ENCODE measurements at regions not wholly inside any gene's neighbourhood (a gene's known extent, or its start where the extent isn't known, plus 50 kb on each side); places are given as distances from the start of the nearest gene placed in this dataset.

DNA sequence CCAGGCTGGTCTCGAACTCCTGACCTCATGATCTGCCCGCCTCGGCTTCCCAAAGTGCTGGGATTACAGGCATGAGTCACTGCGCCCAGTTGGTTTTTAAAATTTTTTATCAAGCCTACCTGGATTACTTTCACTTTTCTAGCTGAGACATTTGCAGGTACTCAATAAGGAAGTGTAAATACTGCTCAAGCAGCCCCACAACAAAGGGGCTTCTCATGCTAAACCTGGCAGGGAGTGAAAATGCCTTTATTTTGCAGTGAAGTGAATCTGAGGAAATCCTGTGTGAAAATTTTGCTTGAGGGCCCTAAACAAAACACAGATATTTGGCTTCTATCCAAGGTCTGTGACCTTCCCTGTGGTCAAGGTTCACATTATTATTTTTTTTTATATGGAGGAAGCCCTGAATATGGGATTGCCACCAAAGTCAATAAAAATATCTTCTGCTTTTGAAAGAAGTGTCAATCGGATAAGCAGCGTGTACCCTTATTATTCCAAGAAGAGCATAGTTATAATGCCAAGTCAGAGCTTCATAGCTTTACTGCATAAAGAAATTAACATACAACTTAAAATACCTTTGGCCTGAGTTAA is 481.0 kb downstream of the SH2D1A start (continued):
- TF ChIP-seq SAP30 (IDR thresholded peaks at IDR 0.05; ENCODE audit: insufficient read depth, insufficient replicate concordance, low read length) (no peak), POLR2A (IDR thresholded peaks at IDR 0.05; ENCODE audit: control extremely low read depth in 1 of 2, low read depth in 2 of 2, low read length in 2 of 2) (no peak), RXRA (IDR thresholded peaks at IDR 0.05; ENCODE audit: insufficient read depth, low read depth, low read length) (no peak), CTBP2 (IDR thresholded peaks at IDR 0.05; ENCODE audit: borderline replicate concordance, insufficient read depth, insufficient read length, low read length) (no peak)

Data from H1 (cell line).